HEK293 (cell line): ENCODE measurements at regions not wholly inside any gene's neighbourhood (a gene's known extent, or its start where the extent isn't known, plus 50 kb on each side); places are given as distances from the start of the nearest gene placed in this dataset.

Experiments
- CTCF ChIA-PET: fragments of 350-600 bp; formaldehyde crosslinking; extraction: SDS; loops from one replicate; lab custom pipeline; 2021; ENCODE audit warnings: antibody characterized with exemption; lab: Yijun Ruan, JAX
- POLR2A ChIA-PET: fragments of 300-600 bp; formaldehyde crosslinking; extraction: SDS; loops from one replicate; lab custom pipeline; 2020; ENCODE audit warnings: antibody characterized with exemption, inconsistent platforms; lab: Yijun Ruan, JAX
- H3K27ac ChIP-seq: fragments of 200-500 bp; sonication (Bioruptor generic); 2 replicates; pipeline ENCODE4 v1.5.1; 2014; ENCODE audit warnings: low read depth, low read length, control low read depth, inconsistent platforms; ENCODE audit errors: extremely low read depth
- H3K36me3 ChIP-seq, 2 experiments: fragments of 200-500 bp in 1 of 2; sonication (Bioruptor generic) in 1 of 2; 1 replicate in 1 of 2; 2 replicates in 1 of 2; pipeline ENCODE4 v1.5.1; 2014 to 2017; ENCODE audit warnings: inconsistent platforms in 2 of 2, low read length in 2 of 2; ENCODE audit not compliant: control insufficient read depth in 2 of 2, insufficient read depth in 1 of 2
- H3K4me1 ChIP-seq: fragments of 200-500 bp; sonication (Bioruptor generic); 2 replicates; pipeline ENCODE4 v1.5.1; 2014; ENCODE audit warnings: mild to moderate bottlenecking, low read length, inconsistent platforms; ENCODE audit not compliant: control insufficient read depth, insufficient read depth
- H3K4me3 ChIP-seq: 2 replicates; pipeline ENCODE4 v1.5.1; 2011; ENCODE audit warnings: low read depth, mild to moderate bottlenecking, control low read depth, low read length, moderate library complexity
- H3K9me3 ChIP-seq: fragments of 200-500 bp; sonication (Bioruptor generic); 2 replicates; pipeline ENCODE4 v1.5.1; 2014; ENCODE audit warnings: low read depth, low read length, inconsistent platforms; ENCODE audit not compliant: control insufficient read depth, insufficient read depth
- FEZF1 ChIP-seq: fragments of 450-650 bp; formaldehyde crosslinking; IDR thresholded peaks from 2 replicates; pipeline ENCODE4 v1.5.1; 2016; ENCODE audit warnings: missing biosample characterization, missing genetic modification characterization
- GFI1B ChIP-seq: fragments of 450-650 bp; formaldehyde crosslinking; IDR thresholded peaks from 2 replicates; pipeline ENCODE4 v1.5.1; 2016; ENCODE audit warnings: missing biosample characterization, missing genetic modification characterization
- KLF1 ChIP-seq: fragments of 450-650 bp; formaldehyde crosslinking; IDR thresholded peaks from 2 replicates; pipeline ENCODE4 v1.5.1; 2016; ENCODE audit warnings: missing biosample characterization, missing genetic modification characterization
- KLF16 ChIP-seq: fragments of 450-650 bp; formaldehyde crosslinking; IDR thresholded peaks from 2 replicates; pipeline ENCODE4 v1.5.1; 2017; ENCODE audit warnings: missing biosample characterization, missing genetic modification characterization
- OVOL3 ChIP-seq: fragments of 450-650 bp; formaldehyde crosslinking; IDR thresholded peaks from 2 replicates; pipeline ENCODE4 v1.5.1; 2016; ENCODE audit warnings: missing biosample characterization, missing genetic modification characterization
- SETDB1 ChIP-seq: IDR thresholded peaks from one replicate; pipeline ENCODE4 v1.6.1; 2017; ENCODE audit warnings: mild to moderate bottlenecking, low read length, moderate library complexity, mixed read lengths; ENCODE audit not compliant: insufficient read length
- ZEB2 ChIP-seq: fragments of 450-650 bp; formaldehyde crosslinking; IDR thresholded peaks from 2 replicates; pipeline ENCODE4 v1.5.1; 2016; ENCODE audit warnings: missing biosample characterization, missing genetic modification characterization
- ZFP3 ChIP-seq: fragments of 450-650 bp; formaldehyde crosslinking; IDR thresholded peaks from 2 replicates; pipeline ENCODE4 v1.5.1; 2016; ENCODE audit warnings: low read depth, missing biosample characterization, missing genetic modification characterization
- ZNF248 ChIP-seq: fragments of 450-650 bp; formaldehyde crosslinking; IDR thresholded peaks from 2 replicates; pipeline ENCODE4 v1.5.1; 2017; ENCODE audit warnings: missing biosample characterization, missing genetic modification characterization
- ZNF292 ChIP-seq: fragments of 450-650 bp; formaldehyde crosslinking; IDR thresholded peaks from 2 replicates; pipeline ENCODE4 v1.5.1; 2016; ENCODE audit warnings: low read depth, missing biosample characterization, missing genetic modification characterization, borderline replicate concordance
- ZNF37A ChIP-seq: fragments of 450-650 bp; IDR thresholded peaks from 2 replicates; pipeline ENCODE4 v1.5.1; 2018; ENCODE audit warnings: missing biosample characterization, missing genetic modification characterization
- ZNF501 ChIP-seq: fragments of 450-650 bp; formaldehyde crosslinking; IDR thresholded peaks from 2 replicates; pipeline ENCODE4 v1.5.1; 2016; ENCODE audit warnings: missing biosample characterization, missing genetic modification characterization
- ZNF791 ChIP-seq: fragments of 450-650 bp; formaldehyde crosslinking; IDR thresholded peaks from 2 replicates; pipeline ENCODE4 v1.5.1; 2016; ENCODE audit warnings: missing biosample characterization, missing genetic modification characterization
- TF ChIP-seq, protein P1 (sequence below): fragments of 450-650 bp; formaldehyde crosslinking; optimal IDR thresholded peaks from 2 replicates; pipeline ENCODE3; 2016; ENCODE audit warnings: missing biosample characterization, mild to moderate bottlenecking, missing genetic modification characterization
- TF ChIP-seq, protein P2 (sequence below): fragments of 450-650 bp; formaldehyde crosslinking; conservative IDR thresholded peaks from 2 replicates; pipeline ENCODE4 v1.5.1; 2016; ENCODE audit warnings: low read depth, missing biosample characterization, missing genetic modification characterization
- TF ChIP-seq, protein P3 (sequence below): IDR thresholded peaks from 2 replicates; pipeline ENCODE4 v1.6.1; 2011; ENCODE audit warnings: mild to moderate bottlenecking, low read depth, low read length, borderline replicate concordance
- TF ChIP-seq, protein P4 (sequence below): fragments of 450-650 bp; formaldehyde crosslinking; IDR thresholded peaks from 2 replicates; pipeline ENCODE4 v1.5.1; 2016; ENCODE audit warnings: missing biosample characterization, missing genetic modification characterization
- TF ChIP-seq, protein P5 (sequence below): fragments of 450-650 bp; formaldehyde crosslinking; IDR thresholded peaks from 2 replicates; pipeline ENCODE4 v1.5.1; 2016; ENCODE audit warnings: missing biosample characterization, missing genetic modification characterization
- TF ChIP-seq, protein P6 (sequence below): fragments of 450-650 bp; formaldehyde crosslinking; IDR thresholded peaks from 2 replicates; pipeline ENCODE4 v1.5.1; 2016; ENCODE audit warnings: missing biosample characterization, missing genetic modification characterization, low read depth
- TF ChIP-seq, protein P7 (sequence below): fragments of 450-650 bp; formaldehyde crosslinking; IDR thresholded peaks from 2 replicates; pipeline ENCODE4 v1.5.1; 2016; ENCODE audit warnings: missing biosample characterization, missing genetic modification characterization, low read depth

DNA sequence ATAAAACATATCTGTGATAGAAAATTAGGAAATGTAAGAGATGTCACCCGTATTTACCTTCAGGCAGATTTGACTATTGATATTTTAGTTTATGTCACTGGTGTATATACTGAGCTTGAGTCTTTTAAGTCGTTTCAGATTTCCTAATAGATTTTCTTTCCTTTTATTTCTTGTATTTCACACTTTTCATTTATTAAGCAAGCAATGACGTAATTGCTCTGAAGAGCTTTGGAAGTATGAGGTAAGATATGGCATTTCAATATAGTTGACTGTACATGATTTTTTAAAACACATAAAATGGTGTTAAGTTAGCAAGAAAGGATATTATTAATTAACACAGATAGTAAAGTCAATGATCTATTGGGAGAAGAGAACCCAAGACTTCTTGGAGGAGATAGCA, 652.6 kb downstream of the SORCS1 start:
- Histone ChIP-seq H3K36me3 (no peaks in the 10 kb centered on the region), H3K27ac (no peak overlapping the region)
- POLR2A ChIA-PET = no interaction called here

DNA sequence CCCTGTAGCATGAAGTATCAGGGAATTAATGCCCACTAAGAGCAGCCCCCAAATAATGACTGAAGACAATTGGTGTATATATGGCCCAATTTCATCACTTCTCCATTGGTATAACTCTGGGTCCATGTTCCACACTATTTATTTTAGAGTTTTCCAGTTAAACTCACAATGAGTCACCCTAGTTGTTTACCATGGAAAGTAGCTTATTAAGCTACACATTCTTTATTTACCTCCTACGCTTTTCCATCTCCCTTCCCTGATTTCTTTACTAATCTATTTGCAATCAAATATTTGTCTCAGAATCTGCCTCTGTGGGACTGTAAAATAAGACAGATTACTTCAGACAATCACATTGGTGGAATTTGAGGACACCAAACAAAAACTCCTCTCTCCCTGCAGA, 655.6 kb downstream of the SORCS1 start:
- Histone ChIP-seq H3K27ac (no peak overlapping the region), H3K4me1 (peaks cover 10% of the 10 kb centered on the region), H3K4me3 (no peak overlapping the region), H3K9me3 (no peaks in the 10 kb centered on the region), H3K36me3 (no peaks in the 10 kb centered on the region)
- TF ChIP-seq, protein P1, sequence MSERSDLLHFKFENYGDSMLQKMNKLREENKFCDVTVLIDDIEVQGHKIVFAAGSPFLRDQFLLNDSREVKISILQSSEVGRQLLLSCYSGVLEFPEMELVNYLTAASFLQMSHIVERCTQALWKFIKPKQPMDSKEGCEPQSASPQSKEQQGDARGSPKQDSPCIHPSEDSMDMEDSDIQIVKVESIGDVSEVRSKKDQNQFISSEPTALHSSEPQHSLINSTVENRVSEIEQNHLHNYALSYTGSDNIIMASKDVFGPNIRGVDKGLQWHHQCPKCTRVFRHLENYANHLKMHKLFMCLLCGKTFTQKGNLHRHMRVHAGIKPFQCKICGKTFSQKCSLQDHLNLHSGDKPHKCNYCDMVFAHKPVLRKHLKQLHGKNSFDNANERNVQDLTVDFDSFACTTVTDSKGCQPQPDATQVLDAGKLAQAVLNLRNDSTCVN = no peak
- TF ChIP-seq KLF16 (tag by site-specific recombination) = no peak
- TF ChIP-seq ZNF292 = no peak
- TF ChIP-seq, protein P2, sequence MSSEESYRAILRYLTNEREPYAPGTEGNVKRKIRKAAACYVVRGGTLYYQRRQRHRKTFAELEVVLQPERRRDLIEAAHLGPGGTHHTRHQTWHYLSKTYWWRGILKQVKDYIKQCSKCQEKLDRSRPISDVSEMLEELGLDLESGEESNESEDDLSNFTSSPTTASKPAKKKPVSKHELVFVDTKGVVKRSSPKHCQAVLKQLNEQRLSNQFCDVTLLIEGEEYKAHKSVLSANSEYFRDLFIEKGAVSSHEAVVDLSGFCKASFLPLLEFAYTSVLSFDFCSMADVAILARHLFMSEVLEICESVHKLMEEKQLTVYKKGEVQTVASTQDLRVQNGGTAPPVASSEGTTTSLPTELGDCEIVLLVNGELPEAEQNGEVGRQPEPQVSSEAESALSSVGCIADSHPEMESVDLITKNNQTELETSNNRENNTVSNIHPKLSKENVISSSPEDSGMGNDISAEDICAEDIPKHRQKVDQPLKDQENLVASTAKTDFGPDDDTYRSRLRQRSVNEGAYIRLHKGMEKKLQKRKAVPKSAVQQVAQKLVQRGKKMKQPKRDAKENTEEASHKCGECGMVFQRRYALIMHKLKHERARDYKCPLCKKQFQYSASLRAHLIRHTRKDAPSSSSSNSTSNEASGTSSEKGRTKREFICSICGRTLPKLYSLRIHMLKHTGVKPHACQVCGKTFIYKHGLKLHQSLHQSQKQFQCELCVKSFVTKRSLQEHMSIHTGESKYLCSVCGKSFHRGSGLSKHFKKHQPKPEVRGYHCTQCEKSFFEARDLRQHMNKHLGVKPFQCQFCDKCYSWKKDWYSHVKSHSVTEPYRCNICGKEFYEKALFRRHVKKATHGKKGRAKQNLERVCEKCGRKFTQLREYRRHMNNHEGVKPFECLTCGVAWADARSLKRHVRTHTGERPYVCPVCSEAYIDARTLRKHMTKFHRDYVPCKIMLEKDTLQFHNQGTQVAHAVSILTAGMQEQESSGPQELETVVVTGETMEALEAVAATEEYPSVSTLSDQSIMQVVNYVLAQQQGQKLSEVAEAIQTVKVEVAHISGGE (tag by site-specific recombination) = no peak
- no peak for TF ChIP-seq ZNF248 (tag by site-specific recombination)
- no peak for TF ChIP-seq ZNF37A (tag by site-specific recombination)
- TF ChIP-seq KLF1 (tag by site-specific recombination) = no peak
- TF ChIP-seq ZFP3 (tag by site-specific recombination) = no peak
- TF ChIP-seq SETDB1 = no peak
- TF ChIP-seq, protein P3, sequence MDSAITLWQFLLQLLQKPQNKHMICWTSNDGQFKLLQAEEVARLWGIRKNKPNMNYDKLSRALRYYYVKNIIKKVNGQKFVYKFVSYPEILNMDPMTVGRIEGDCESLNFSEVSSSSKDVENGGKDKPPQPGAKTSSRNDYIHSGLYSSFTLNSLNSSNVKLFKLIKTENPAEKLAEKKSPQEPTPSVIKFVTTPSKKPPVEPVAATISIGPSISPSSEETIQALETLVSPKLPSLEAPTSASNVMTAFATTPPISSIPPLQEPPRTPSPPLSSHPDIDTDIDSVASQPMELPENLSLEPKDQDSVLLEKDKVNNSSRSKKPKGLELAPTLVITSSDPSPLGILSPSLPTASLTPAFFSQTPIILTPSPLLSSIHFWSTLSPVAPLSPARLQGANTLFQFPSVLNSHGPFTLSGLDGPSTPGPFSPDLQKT = no peak
- TF ChIP-seq, protein P4, sequence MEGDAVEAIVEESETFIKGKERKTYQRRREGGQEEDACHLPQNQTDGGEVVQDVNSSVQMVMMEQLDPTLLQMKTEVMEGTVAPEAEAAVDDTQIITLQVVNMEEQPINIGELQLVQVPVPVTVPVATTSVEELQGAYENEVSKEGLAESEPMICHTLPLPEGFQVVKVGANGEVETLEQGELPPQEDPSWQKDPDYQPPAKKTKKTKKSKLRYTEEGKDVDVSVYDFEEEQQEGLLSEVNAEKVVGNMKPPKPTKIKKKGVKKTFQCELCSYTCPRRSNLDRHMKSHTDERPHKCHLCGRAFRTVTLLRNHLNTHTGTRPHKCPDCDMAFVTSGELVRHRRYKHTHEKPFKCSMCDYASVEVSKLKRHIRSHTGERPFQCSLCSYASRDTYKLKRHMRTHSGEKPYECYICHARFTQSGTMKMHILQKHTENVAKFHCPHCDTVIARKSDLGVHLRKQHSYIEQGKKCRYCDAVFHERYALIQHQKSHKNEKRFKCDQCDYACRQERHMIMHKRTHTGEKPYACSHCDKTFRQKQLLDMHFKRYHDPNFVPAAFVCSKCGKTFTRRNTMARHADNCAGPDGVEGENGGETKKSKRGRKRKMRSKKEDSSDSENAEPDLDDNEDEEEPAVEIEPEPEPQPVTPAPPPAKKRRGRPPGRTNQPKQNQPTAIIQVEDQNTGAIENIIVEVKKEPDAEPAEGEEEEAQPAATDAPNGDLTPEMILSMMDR (tag by site-specific recombination) = no peak
- TF ChIP-seq ZNF791 (tag by site-specific recombination) = no peak
- TF ChIP-seq ZNF501 = no peak
- TF ChIP-seq FEZF1 (tag by site-specific recombination) = no peak
- TF ChIP-seq GFI1B (tag by site-specific recombination) = no peak
- TF ChIP-seq, protein P5, sequence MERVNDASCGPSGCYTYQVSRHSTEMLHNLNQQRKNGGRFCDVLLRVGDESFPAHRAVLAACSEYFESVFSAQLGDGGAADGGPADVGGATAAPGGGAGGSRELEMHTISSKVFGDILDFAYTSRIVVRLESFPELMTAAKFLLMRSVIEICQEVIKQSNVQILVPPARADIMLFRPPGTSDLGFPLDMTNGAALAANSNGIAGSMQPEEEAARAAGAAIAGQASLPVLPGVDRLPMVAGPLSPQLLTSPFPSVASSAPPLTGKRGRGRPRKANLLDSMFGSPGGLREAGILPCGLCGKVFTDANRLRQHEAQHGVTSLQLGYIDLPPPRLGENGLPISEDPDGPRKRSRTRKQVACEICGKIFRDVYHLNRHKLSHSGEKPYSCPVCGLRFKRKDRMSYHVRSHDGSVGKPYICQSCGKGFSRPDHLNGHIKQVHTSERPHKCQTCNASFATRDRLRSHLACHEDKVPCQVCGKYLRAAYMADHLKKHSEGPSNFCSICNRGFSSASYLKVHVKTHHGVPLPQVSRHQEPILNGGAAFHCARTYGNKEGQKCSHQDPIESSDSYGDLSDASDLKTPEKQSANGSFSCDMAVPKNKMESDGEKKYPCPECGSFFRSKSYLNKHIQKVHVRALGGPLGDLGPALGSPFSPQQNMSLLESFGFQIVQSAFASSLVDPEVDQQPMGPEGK = no peak
- no peak for TF ChIP-seq ZEB2 (tag by site-specific recombination)
- TF ChIP-seq, protein P6, sequence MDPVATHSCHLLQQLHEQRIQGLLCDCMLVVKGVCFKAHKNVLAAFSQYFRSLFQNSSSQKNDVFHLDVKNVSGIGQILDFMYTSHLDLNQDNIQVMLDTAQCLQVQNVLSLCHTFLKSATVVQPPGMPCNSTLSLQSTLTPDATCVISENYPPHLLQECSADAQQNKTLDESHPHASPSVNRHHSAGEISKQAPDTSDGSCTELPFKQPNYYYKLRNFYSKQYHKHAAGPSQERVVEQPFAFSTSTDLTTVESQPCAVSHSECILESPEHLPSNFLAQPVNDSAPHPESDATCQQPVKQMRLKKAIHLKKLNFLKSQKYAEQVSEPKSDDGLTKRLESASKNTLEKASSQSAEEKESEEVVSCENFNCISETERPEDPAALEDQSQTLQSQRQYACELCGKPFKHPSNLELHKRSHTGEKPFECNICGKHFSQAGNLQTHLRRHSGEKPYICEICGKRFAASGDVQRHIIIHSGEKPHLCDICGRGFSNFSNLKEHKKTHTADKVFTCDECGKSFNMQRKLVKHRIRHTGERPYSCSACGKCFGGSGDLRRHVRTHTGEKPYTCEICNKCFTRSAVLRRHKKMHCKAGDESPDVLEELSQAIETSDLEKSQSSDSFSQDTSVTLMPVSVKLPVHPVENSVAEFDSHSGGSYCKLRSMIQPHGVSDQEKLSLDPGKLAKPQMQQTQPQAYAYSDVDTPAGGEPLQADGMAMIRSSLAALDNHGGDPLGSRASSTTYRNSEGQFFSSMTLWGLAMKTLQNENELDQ (tag by site-specific recombination) = no peak
- POLR2A ChIA-PET = no interaction called here
- CTCF ChIA-PET = interaction anchor here (0.7 kb wide), 1 partner anchor 11 kb away, joined by 3 read pairs; no protein-coding TSS in a partner anchor

More for the DNA sequence above, 652.6 kb downstream of the SORCS1 start:
- Histone ChIP-seq H3K4me1 (peaks cover 20% of the 10 kb centered on the region), H3K4me3 (no peak overlapping the region), H3K9me3 (no peaks in the 10 kb centered on the region)
- CTCF ChIA-PET = no interaction called here
- TF ChIP-seq ZNF292 (no peak), OVOL3 (tag by site-specific recombination) (no peak)
- TF ChIP-seq, protein P7, sequence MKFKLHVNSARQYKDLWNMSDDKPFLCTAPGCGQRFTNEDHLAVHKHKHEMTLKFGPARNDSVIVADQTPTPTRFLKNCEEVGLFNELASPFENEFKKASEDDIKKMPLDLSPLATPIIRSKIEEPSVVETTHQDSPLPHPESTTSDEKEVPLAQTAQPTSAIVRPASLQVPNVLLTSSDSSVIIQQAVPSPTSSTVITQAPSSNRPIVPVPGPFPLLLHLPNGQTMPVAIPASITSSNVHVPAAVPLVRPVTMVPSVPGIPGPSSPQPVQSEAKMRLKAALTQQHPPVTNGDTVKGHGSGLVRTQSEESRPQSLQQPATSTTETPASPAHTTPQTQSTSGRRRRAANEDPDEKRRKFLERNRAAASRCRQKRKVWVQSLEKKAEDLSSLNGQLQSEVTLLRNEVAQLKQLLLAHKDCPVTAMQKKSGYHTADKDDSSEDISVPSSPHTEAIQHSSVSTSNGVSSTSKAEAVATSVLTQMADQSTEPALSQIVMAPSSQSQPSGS (tag by site-specific recombination) = peak; percentile 68
